ENCODE measurements at regions not wholly inside any gene's neighbourhood (a gene's known extent, or its start where the extent isn't known, plus 50 kb on each side); places are given as distances from the start of the nearest gene placed in this dataset.

GRCh38 chr7:156039194-156039593, 226.9 kb upstream of the SHH start:
- no peaks in the 10 kb centered on the region for H4K20me1 ChIP-seq (replicated peaks; ENCODE audit: control insufficient read depth, extremely low read depth, insufficient read depth, low read length)
- no peaks in the 10 kb centered on the region for H3K9me3 ChIP-seq (replicated peaks; ENCODE audit: control insufficient read depth, insufficient read depth, low read length)
- CTCF ChIA-PET, result no interaction called here
- no peak overlapping the region for H3K4me3 ChIP-seq (replicated peaks in 1 of 3; ENCODE audit: insufficient read depth in 1 of 3, low read depth in 1 of 3, low read length in 3 of 3)
- no peak overlapping the region for H3K27ac ChIP-seq (ENCODE audit: insufficient read depth, low read depth, low read length)
- dilution Hi-C loops (cut with MboI; ENCODE audit: extremely low pct_ligation_motif_present, low sequenced_read_pairs), result no loop called here
- H3K36me3 ChIP-seq (ENCODE audit: control insufficient read depth in 2 of 2, extremely low read depth in 1 of 2, insufficient read depth in 2 of 2, low read length in 2 of 2), result no peaks in the 10 kb centered on the region
- POLR2A ChIA-PET, result no interaction called here
- no peaks in the 10 kb centered on the region for H3K9me1 ChIP-seq (replicated peaks; ENCODE audit: control insufficient read depth, extremely low read depth, insufficient read depth, low read length)
- BruUV-seq (replicated peaks), result no TSS peak
- intact Hi-C loops (cut with micrococcal nuclease), result no loop called here
- H2AFZ ChIP-seq (ENCODE audit: low read depth, low read length), result no peak overlapping the region
- H3K9ac ChIP-seq (replicated peaks; ENCODE audit: extremely low read depth, insufficient read depth, low read length), result no peak overlapping the region
- H3K4me1 ChIP-seq (ENCODE audit: control insufficient read depth, extremely low read depth, insufficient read depth, low read length), result no peaks in the 10 kb centered on the region
- H3K4me2 ChIP-seq (ENCODE audit: insufficient read depth, low read length), result no peak overlapping the region
- DNase-seq (ENCODE audit: low read depth, low spot score), result no peak
- H3K79me2 ChIP-seq (ENCODE audit: control insufficient read depth, insufficient read depth, low read length), result no peaks in the 10 kb centered on the region
- H3K27me3 ChIP-seq (ENCODE audit: control insufficient read depth in 2 of 2, insufficient read depth in 2 of 2, low read length in 2 of 2), result no peaks in the 10 kb centered on the region
- no peak for FAIRE-seq
- TF ChIP-seq, protein P1, sequence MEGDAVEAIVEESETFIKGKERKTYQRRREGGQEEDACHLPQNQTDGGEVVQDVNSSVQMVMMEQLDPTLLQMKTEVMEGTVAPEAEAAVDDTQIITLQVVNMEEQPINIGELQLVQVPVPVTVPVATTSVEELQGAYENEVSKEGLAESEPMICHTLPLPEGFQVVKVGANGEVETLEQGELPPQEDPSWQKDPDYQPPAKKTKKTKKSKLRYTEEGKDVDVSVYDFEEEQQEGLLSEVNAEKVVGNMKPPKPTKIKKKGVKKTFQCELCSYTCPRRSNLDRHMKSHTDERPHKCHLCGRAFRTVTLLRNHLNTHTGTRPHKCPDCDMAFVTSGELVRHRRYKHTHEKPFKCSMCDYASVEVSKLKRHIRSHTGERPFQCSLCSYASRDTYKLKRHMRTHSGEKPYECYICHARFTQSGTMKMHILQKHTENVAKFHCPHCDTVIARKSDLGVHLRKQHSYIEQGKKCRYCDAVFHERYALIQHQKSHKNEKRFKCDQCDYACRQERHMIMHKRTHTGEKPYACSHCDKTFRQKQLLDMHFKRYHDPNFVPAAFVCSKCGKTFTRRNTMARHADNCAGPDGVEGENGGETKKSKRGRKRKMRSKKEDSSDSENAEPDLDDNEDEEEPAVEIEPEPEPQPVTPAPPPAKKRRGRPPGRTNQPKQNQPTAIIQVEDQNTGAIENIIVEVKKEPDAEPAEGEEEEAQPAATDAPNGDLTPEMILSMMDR (IDR thresholded peaks at IDR 0.05; ENCODE audit: extremely low read depth in 1 of 2, insufficient read depth in 1 of 2, low read depth in 1 of 2, low read length in 2 of 2), result no peak
- TF ChIP-seq POLR2A (IDR thresholded peaks at IDR 0.05; ENCODE audit: low read depth, low read length), result no peak
- TF ChIP-seq GATA2 (IDR thresholded peaks at IDR 0.05; ENCODE audit: insufficient read depth, insufficient read length, low read depth, low read length), result no peak
- TF ChIP-seq MYC (IDR thresholded peaks at IDR 0.05; ENCODE audit: low read depth, low read length), result no peak
- TF ChIP-seq JUN (IDR thresholded peaks at IDR 0.05; ENCODE audit: borderline replicate concordance, insufficient read depth, insufficient read length, low read depth), result no peak
- TF ChIP-seq FOS (IDR thresholded peaks at IDR 0.05; ENCODE audit: borderline replicate concordance, insufficient read depth, low read length), result no peak
- no peak for TF ChIP-seq EZH2 (IDR thresholded peaks at IDR 0.05; ENCODE audit: borderline replicate concordance, low read depth, low read length, severe bottlenecking)
- TF ChIP-seq POLR2AphosphoS5 (IDR thresholded peaks at IDR 0.05; ENCODE audit: insufficient read depth, low read depth, low read length), result no peak
- TF ChIP-seq, protein P2, sequence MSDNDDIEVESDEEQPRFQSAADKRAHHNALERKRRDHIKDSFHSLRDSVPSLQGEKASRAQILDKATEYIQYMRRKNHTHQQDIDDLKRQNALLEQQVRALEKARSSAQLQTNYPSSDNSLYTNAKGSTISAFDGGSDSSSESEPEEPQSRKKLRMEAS (IDR thresholded peaks at IDR 0.05; ENCODE audit: insufficient read depth, insufficient read length), result no peak
